Small intestine (tissue), 7 donors: ENCODE measurements at regions not wholly inside any gene's neighbourhood (a gene's known extent, or its start where the extent isn't known, plus 50 kb on each side); places are given as distances from the start of the nearest gene placed in this dataset.

Source experiments
- DNase-seq, 2 donors: peaks; one replicate each; pipeline versions ENCODE4 v3.0.0 to v3.0.0-alpha.2; 2013
- FAIRE-seq: peaks from 2 replicates; lab custom pipeline; 2012; peaks lifted over from hg19 to GRCh38; lab: Jason Lieb, UNC
- H3K27ac ChIP-seq, 3 donors: one replicate each; pipeline ENCODE4 v1.5.1; 2013; ENCODE audit warnings: low read length in 2 of 3, mild to moderate bottlenecking in 2 of 3, control low read depth in 1 of 3, inconsistent platforms in 1 of 3, low read depth in 1 of 3, moderate library complexity in 1 of 3
- H3K27me3 ChIP-seq, 3 donors: one replicate each; pipeline ENCODE4 v1.6.1; 2013; ENCODE audit warnings: low read length in 3 of 3, inconsistent platforms in 1 of 3; ENCODE audit not compliant: control insufficient read depth in 3 of 3, insufficient read depth in 3 of 3
- H3K36me3 ChIP-seq, 3 donors: one replicate each; pipeline ENCODE4 v1.6.1; 2013; ENCODE audit warnings: low read length in 3 of 3, inconsistent platforms in 1 of 3, low read depth in 1 of 3, mild to moderate bottlenecking in 1 of 3, moderate library complexity in 1 of 3; ENCODE audit not compliant: control insufficient read depth in 3 of 3, insufficient read depth in 2 of 3
- H3K4me1 ChIP-seq, 3 donors: one replicate each; pipeline ENCODE4 v1.6.1; 2013; ENCODE audit warnings: low read length in 2 of 3, inconsistent platforms in 1 of 3, low read depth in 1 of 3, mild to moderate bottlenecking in 1 of 3, moderate library complexity in 1 of 3; ENCODE audit not compliant: control insufficient read depth in 3 of 3, insufficient read depth in 2 of 3
- H3K4me3 ChIP-seq, 3 donors: one replicate each; pipeline ENCODE4 v1.5.1; 2013; ENCODE audit warnings: low read length in 3 of 3, control low read depth in 1 of 3, inconsistent platforms in 1 of 3, low read depth in 1 of 3, mild to moderate bottlenecking in 1 of 3, moderate library complexity in 1 of 3
- H3K9me3 ChIP-seq, 2 donors: one replicate each; pipeline ENCODE4 v1.6.1; 2013; ENCODE audit warnings: low read depth in 1 of 2, low read length in 1 of 2; ENCODE audit not compliant: control insufficient read depth in 2 of 2, insufficient read depth in 1 of 2
- whole genome bisulfite sequencing, 3 donors: extraction: QIAGEN DNeasy Blood & Tissue Kit; methylation state at CpG; one replicate each; pipeline ENCODE4 v1.1.7; 2013; 5-methylcytosine and 5-hydroxymethylcytosine counted together
- donor health status: healthy with polysubstance abuse.
- donor health status: control.
- donor health status: control.
- donor health status: Bipolar disorder and iron deficiency.
- donor health status: healthy.

GRCh38 chr3:55380561-55380960 is 106.5 kb downstream of the WNT5A start:
- H3K4me3 ChIP-seq, result no peak overlapping the region
- DNase-seq, result no peak
- H3K27ac ChIP-seq, result no peak overlapping the region
- H3K36me3 ChIP-seq, result no peaks in the 10 kb centered on the region
- FAIRE-seq, result no peak
- no peaks in the 10 kb centered on the region for H3K9me3 ChIP-seq
- H3K27me3 ChIP-seq, result no peaks in the 10 kb centered on the region
- H3K4me1 ChIP-seq, result no peaks in the 10 kb centered on the region

DNA sequence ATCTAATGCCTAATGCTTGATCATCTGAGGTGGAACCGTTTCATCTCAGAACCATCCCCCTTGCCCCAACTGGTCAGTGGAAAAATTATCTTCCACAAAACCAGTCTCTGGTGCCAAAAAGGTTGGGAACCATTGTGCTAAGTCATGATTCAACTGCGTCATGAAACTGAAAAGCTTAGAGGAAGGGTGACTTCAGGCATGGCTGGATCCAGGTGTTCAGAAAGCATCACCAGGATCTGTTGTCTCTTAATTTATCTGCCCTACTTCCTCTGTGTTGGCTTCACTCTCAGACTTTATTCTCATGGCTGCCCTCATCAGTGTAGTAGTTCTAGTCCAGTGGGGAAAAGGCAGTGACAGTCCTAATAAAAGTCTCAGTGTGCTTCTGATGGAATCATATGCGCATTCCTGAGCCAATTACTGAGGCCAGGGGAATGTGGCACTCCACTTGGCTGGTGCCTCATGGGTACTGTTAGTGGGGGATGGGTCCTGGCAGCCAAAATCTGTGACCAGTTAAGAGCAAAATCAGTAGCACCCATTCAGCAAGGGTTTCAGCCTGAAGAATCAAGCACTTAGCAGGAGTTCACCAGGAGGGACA is 110.3 kb downstream of the WNT5A start:
- H3K9me3 ChIP-seq, result no peaks in the 10 kb centered on the region

DNA sequence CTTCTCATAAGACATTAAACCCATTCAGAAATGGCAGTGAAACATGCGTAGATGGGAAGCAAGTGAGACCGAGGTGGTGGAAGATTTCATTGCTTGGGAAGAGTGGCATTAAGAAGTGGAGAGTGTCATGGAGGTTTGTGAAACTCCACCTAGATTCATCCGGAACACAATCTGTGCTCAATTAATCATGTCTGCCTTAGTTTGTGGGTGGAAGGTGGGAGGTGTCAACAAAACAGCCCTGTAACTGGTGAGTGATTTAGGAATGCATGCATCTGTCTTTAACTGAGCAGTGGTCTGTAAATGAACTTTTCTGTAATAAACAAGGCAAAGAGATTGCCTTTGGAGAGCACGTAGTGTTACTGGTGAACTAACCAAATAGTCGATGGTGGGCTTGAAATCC is 113.7 kb downstream of the WNT5A start:
- H3K36me3 ChIP-seq, result no peaks in the 10 kb centered on the region
- H3K27me3 ChIP-seq, result no peaks in the 10 kb centered on the region
- H3K9me3 ChIP-seq, result no peaks in the 10 kb centered on the region
- no peak overlapping the region for H3K27ac ChIP-seq
- DNase-seq (no peak), FAIRE-seq (no peak)
- 89 to 95% (median 90%) methylated on average over 5 of the region's 5 CpGs for WGBS, 3 donors
- no peak overlapping the region for H3K4me3 ChIP-seq
- H3K4me1 ChIP-seq, result no peaks in the 10 kb centered on the region

More for the DNA sequence above, 110.3 kb downstream of the WNT5A start:
- 80 to 91% (median 88%) methylated on average over 3 of the region's 3 CpGs for WGBS, 3 donors
- DNase-seq, result no peak
- no peaks in the 10 kb centered on the region for H3K27me3 ChIP-seq
- no peak overlapping the region for H3K4me3 ChIP-seq
- FAIRE-seq, result no peak
- no peak overlapping the region for H3K27ac ChIP-seq
- no peaks in the 10 kb centered on the region for H3K36me3 ChIP-seq
- no peaks in the 10 kb centered on the region for H3K4me1 ChIP-seq

GRCh38 chr3:55370272-55370671 is 116.8 kb downstream of the WNT5A start:
- H3K9me3 ChIP-seq, result no peaks in the 10 kb centered on the region
- H3K27ac ChIP-seq, result no peak overlapping the region
- H3K4me1 ChIP-seq, result no peaks in the 10 kb centered on the region
- no peaks in the 10 kb centered on the region for H3K36me3 ChIP-seq
- H3K4me3 ChIP-seq, result no peak overlapping the region
- no peaks in the 10 kb centered on the region for H3K27me3 ChIP-seq
- FAIRE-seq (no peak), DNase-seq (no peak)
- 88 to 92% (median 90%) methylated on average over 12 of the region's 12 CpGs for WGBS, 3 donors

- Histone ChIP-seq H3K4me3 (no peak overlapping the region), H3K27me3 (no peaks in the 10 kb centered on the region), H3K9me3 (no peaks in the 10 kb centered on the region), H3K27ac (no peak overlapping the region), H3K36me3 (no peaks in the 10 kb centered on the region), H3K4me1 (no peaks in the 10 kb centered on the region)
- WGBS, 3 donors, result 50 to 67% (median 62%) methylated on average over 10 of the region's 10 CpGs
- DNase-seq, result no peak
- FAIRE-seq, result no peak
These were observed 117.8 kb downstream of the WNT5A start for GRCh38 chr3:55369141-55369847.

DNA sequence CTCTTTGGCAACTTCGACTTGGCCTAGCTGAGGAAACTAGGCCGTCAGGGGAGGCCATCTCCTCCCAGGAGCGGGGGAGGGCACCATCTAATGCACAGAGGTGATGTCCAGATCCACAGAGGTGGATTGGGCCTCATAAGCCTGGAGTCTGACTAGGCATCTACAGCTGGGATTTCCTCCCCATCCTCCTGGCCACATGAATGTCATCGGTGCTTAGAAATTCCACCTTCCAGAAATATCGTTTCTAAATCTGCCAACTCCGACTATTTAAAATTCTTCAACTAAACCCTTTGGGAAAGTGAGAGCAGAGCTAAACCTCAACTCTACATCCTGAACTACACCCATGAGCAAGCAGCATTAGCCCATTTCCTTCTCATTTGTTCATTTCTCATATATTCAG is 118.7 kb downstream of the WNT5A start:
- H3K36me3 ChIP-seq, result no peaks in the 10 kb centered on the region
- 85 to 90% (median 86%) methylated on average over 6 of the region's 6 CpGs for WGBS, 3 donors
- no peaks in the 10 kb centered on the region for H3K9me3 ChIP-seq
- no peak for FAIRE-seq
- no peak overlapping the region for H3K4me3 ChIP-seq
- H3K27ac ChIP-seq, result no peak overlapping the region
- no peak for DNase-seq
- no peaks in the 10 kb centered on the region for H3K4me1 ChIP-seq
- H3K27me3 ChIP-seq, result no peaks in the 10 kb centered on the region

DNA sequence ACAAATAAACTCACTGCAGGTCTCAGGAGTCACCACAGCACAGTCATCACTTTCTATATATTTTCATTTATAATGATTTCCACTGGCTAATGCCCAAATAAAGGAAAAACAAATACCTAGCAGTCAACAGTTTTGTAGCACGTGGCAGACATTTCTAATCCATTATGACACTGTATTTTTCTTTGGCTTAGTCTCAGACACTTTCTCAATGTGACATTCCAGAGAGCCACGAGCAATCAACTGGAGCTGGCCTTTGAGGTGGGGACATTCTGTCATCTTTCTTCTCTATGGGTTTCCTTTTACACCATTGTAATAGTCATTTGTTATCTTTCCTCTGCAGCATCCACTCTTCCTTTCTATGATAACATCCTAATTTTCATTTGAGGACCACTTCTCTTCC is 119.7 kb downstream of the WNT5A start:
- FAIRE-seq (no peak), DNase-seq (no peak)
- 50 to 61% (median 61%) methylated on average over 2 of the region's 2 CpGs for WGBS, 3 donors
- Histone ChIP-seq H3K4me1 (no peaks in the 10 kb centered on the region), H3K27me3 (no peaks in the 10 kb centered on the region), H3K9me3 (no peaks in the 10 kb centered on the region), H3K27ac (no peak overlapping the region), H3K36me3 (no peaks in the 10 kb centered on the region), H3K4me3 (no peak overlapping the region)

DNA sequence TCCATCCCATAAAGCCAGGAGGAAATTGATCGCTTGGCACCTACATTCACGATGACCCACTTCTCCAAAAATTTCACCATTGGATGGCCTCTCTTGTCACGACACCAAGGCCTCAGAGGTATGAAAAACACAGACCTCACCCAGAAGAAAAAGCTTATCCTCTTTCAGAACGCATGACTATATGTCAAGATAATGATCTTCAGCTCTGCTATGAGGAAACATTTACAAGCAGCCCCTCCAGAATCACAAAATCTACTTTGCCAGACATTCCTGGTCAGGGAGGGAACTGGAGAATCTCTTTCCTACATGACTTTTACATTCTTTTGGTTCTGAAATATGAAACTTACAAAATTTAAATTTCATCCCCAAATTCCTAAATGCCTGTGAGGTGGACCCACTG is 122.7 kb downstream of the WNT5A start:
- Histone ChIP-seq H3K4me3 (no peak overlapping the region), H3K27ac (no peak overlapping the region), H3K4me1 (no peaks in the 10 kb centered on the region), H3K36me3 (no peaks in the 10 kb centered on the region), H3K9me3 (no peaks in the 10 kb centered on the region), H3K27me3 (no peaks in the 10 kb centered on the region)
- 82 to 86% (median 83%) methylated on average over 4 of the region's 4 CpGs for WGBS, 3 donors
- DNase-seq (no peak), FAIRE-seq (no peak)
